ENCODE measurements at regions not wholly inside any gene's neighbourhood (a gene's known extent, or its start where the extent isn't known, plus 50 kb on each side); places are given as distances from the start of the nearest gene placed in this dataset.

DNA sequence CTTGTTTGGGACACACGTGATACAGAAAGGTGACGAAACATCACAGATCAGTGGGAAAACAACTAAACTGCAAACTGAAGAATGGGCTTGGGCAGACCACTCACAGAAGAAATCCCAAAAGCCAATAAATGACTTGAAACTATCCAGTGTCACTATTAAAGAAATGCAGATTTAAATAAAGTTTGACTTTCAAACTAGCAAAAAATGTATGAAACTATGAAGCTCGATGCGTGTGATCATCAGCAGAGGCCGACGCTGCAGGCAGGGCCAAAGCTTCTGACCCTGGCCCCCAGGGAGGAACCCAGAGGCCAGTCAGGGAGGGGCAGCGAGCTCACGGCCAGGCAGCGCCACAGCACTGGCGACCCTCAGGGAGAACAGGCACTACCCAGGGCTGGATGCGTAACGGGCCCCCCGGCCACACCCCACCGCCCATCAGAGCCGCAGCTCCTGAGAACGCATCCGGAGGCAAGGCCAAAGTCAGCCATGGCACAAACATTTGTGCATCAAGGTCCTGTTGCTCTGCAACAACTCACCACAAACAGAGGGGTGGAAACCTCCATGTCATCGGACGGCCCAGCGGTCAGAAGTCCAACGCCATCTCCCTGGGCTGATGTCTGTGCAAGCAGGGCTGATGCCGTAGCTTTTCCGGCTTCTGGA is 94.1 kb downstream of the YTHDF1 start:
- no TSS peak for BruUV-seq (replicated peaks)
- CTCF ChIA-PET = no interaction called here
- H3K36me3 ChIP-seq (ENCODE audit: control insufficient read depth in 2 of 2, extremely low read depth in 1 of 2, insufficient read depth in 2 of 2, low read length in 2 of 2) = no peaks in the 10 kb centered on the region
- no peak overlapping the region for H3K4me2 ChIP-seq (ENCODE audit: insufficient read depth, low read length)
- no peak overlapping the region for H3K4me3 ChIP-seq (replicated peaks in 1 of 3; ENCODE audit: insufficient read depth in 1 of 3, low read depth in 1 of 3, low read length in 3 of 3)
- H3K4me1 ChIP-seq (ENCODE audit: control insufficient read depth, extremely low read depth, insufficient read depth, low read length) = no peaks in the 10 kb centered on the region
- no peaks in the 10 kb centered on the region for H4K20me1 ChIP-seq (replicated peaks; ENCODE audit: control insufficient read depth, extremely low read depth, insufficient read depth, low read length)
- H2AFZ ChIP-seq (ENCODE audit: low read depth, low read length) = no peak overlapping the region
- no peaks in the 10 kb centered on the region for H3K79me2 ChIP-seq (ENCODE audit: control insufficient read depth, insufficient read depth, low read length)
- intact Hi-C loops (cut with micrococcal nuclease) (no loop called here), dilution Hi-C loops (cut with MboI; ENCODE audit: extremely low pct_ligation_motif_present, low sequenced_read_pairs) (no loop called here)
- TF ChIP-seq POLR2A (IDR thresholded peaks at IDR 0.05; ENCODE audit: low read depth, low read length) (no peak), CTCF (IDR thresholded peaks at IDR 0.05; ENCODE audit: extremely low read depth in 1 of 2, insufficient read depth in 1 of 2, low read depth in 1 of 2, low read length in 2 of 2) (no peak), FOS (IDR thresholded peaks at IDR 0.05; ENCODE audit: borderline replicate concordance, insufficient read depth, low read length) (no peak), JUN (IDR thresholded peaks at IDR 0.05; ENCODE audit: borderline replicate concordance, insufficient read depth, insufficient read length, low read depth) (no peak), MAX (IDR thresholded peaks at IDR 0.05; ENCODE audit: insufficient read depth, insufficient read length) (no peak), EZH2 (IDR thresholded peaks at IDR 0.05; ENCODE audit: borderline replicate concordance, low read depth, low read length, severe bottlenecking) (no peak)
- H3K27me3 ChIP-seq (ENCODE audit: control insufficient read depth in 2 of 2, insufficient read depth in 2 of 2, low read length in 2 of 2) = no peaks in the 10 kb centered on the region
- no peaks in the 10 kb centered on the region for H3K9me1 ChIP-seq (replicated peaks; ENCODE audit: control insufficient read depth, extremely low read depth, insufficient read depth, low read length)
- H3K9me3 ChIP-seq (replicated peaks; ENCODE audit: control insufficient read depth, insufficient read depth, low read length) = no peaks in the 10 kb centered on the region
- H3K27ac ChIP-seq (ENCODE audit: insufficient read depth, low read depth, low read length) = no peak overlapping the region
- H3K9ac ChIP-seq (replicated peaks; ENCODE audit: extremely low read depth, insufficient read depth, low read length) = no peak overlapping the region
- FAIRE-seq (no peak), DNase-seq (ENCODE audit: low read depth, low spot score) (no peak)
- POLR2A ChIA-PET = no interaction called here
